ENCODE measurements at regions not wholly inside any gene's neighbourhood (a gene's known extent, or its start where the extent isn't known, plus 50 kb on each side); places are given as distances from the start of the nearest gene placed in this dataset.
"Not testable (repeated sequence)": the region's sequence is repeated elsewhere in the genome, so short reads cannot be mapped to it uniquely, and the experiment has no call there.

GRCh38 chr1:116195077-116195868 is 84.1 kb downstream of the MAB21L3 start:
- no peak overlapping the region for H3K4me3 Mint-ChIP-seq (ENCODE audit: unreplicated experiment)

GRCh38 chr1:116200343-116200742 is 89.1 kb downstream of the MAB21L3 start:
- peaks cover 43% of the 10 kb centered on the region for H3K27me3 Mint-ChIP-seq (ENCODE audit: low read depth)

More at GRCh38 chr1:116195077-116195868, 84.1 kb downstream of the MAB21L3 start:
- peaks cover 14% of the 10 kb centered on the region for H3K9me3 Mint-ChIP-seq (ENCODE audit: low read depth)
- peaks cover 5% of the 10 kb centered on the region for H3K36me3 Mint-ChIP-seq (ENCODE audit: low read depth)
- H3K27ac Mint-ChIP-seq (ENCODE audit: unreplicated experiment) = no peak overlapping the region
- no peak for DNase-seq (ENCODE audit: low spot score)
- H3K4me1 Mint-ChIP-seq (ENCODE audit: low read depth) = no peaks in the 10 kb centered on the region
- no peak for TF ChIP-seq CTCF (IDR thresholded peaks at IDR 0.05)
- peaks cover 41% of the 10 kb centered on the region for H3K27me3 Mint-ChIP-seq (ENCODE audit: low read depth)

GRCh38 chr1:116201911-116202310 is 90.7 kb downstream of the MAB21L3 start:
- H3K27me3 Mint-ChIP-seq (ENCODE audit: low read depth) = peaks cover 42% of the 10 kb centered on the region
- H3K4me1 Mint-ChIP-seq (ENCODE audit: low read depth) = no peaks in the 10 kb centered on the region
- H3K4me3 Mint-ChIP-seq (ENCODE audit: unreplicated experiment) = no peak overlapping the region
- no peak overlapping the region for H3K27ac Mint-ChIP-seq (ENCODE audit: unreplicated experiment)
- peaks cover 3% of the 10 kb centered on the region for H3K36me3 Mint-ChIP-seq (ENCODE audit: low read depth)
- H3K9me3 Mint-ChIP-seq (ENCODE audit: low read depth) = peaks cover 7% of the 10 kb centered on the region
- TF ChIP-seq CTCF (IDR thresholded peaks at IDR 0.05) = no peak
- DNase-seq (ENCODE audit: low spot score) = no peak

More at GRCh38 chr1:116200343-116200742, 89.1 kb downstream of the MAB21L3 start:
- H3K4me3 Mint-ChIP-seq (ENCODE audit: unreplicated experiment); DNase-seq (ENCODE audit: low spot score); H3K4me1 Mint-ChIP-seq (ENCODE audit: low read depth); H3K36me3 Mint-ChIP-seq (ENCODE audit: low read depth); H3K9me3 Mint-ChIP-seq (ENCODE audit: low read depth); H3K27ac Mint-ChIP-seq (ENCODE audit: unreplicated experiment): not testable (repeated sequence)

GRCh38 chr1:116203181-116203723 is 92.1 kb downstream of the MAB21L3 start:
- peaks cover 3% of the 10 kb centered on the region for H3K36me3 Mint-ChIP-seq (ENCODE audit: low read depth)
- peaks cover 36% of the 10 kb centered on the region for H3K27me3 Mint-ChIP-seq (ENCODE audit: low read depth)
- H3K4me3 Mint-ChIP-seq (ENCODE audit: unreplicated experiment) = no peak overlapping the region
- no peak overlapping the region for H3K27ac Mint-ChIP-seq (ENCODE audit: unreplicated experiment)
- no peak for DNase-seq (ENCODE audit: low spot score)
- TF ChIP-seq CTCF (IDR thresholded peaks at IDR 0.05) = no peak
- H3K4me1 Mint-ChIP-seq (ENCODE audit: low read depth) = no peaks in the 10 kb centered on the region
- peaks cover 7% of the 10 kb centered on the region for H3K9me3 Mint-ChIP-seq (ENCODE audit: low read depth)

GRCh38 chr1:116203920-116204319 is 92.7 kb downstream of the MAB21L3 start:
- H3K27me3 Mint-ChIP-seq (ENCODE audit: low read depth) = peaks cover 36% of the 10 kb centered on the region
- no peak for TF ChIP-seq CTCF (IDR thresholded peaks at IDR 0.05)
- H3K36me3 Mint-ChIP-seq (ENCODE audit: low read depth) = peaks cover 3% of the 10 kb centered on the region
- no peak overlapping the region for H3K4me3 Mint-ChIP-seq (ENCODE audit: unreplicated experiment)
- DNase-seq (ENCODE audit: low spot score) = no peak
- H3K4me1 Mint-ChIP-seq (ENCODE audit: low read depth) = no peaks in the 10 kb centered on the region
- H3K9me3 Mint-ChIP-seq (ENCODE audit: low read depth) = peaks cover 7% of the 10 kb centered on the region
- H3K27ac Mint-ChIP-seq (ENCODE audit: unreplicated experiment) = no peak overlapping the region
